Activated T-cell treated with anti-CD3 and anti-CD28 coated beads, Interleukin-2, amount 50 U/mL, for 48 hours (primary cell): ENCODE measurements at regions not wholly inside any gene's neighbourhood (a gene's known extent, or its start where the extent isn't known, plus 50 kb on each side); places are given as distances from the start of the nearest gene placed in this dataset.

Experiments used
- DNase-seq, 2 experiments: peaks; one replicate each; pipeline ENCODE4 v3.0.0-alpha.2; 2020

DNA sequence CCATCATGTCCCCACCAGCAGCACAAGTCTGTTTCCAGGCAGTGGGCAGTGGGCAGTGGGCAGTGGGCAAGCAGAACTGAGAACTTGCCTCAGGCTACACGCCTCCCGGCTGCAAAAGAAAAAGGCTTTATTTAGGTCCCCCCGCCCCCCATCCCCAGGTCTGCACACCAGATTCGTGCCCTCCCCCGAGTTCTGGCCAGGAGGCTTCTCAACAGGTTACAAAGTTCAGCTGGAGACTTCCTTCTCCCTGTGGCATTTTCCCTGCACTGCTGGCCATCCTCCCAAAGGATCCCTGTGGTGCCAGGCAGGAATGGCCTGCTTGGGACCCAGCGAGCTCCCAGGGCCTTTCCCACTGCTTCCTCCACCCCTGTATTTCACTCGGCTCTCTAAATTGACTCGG lies 97.0 kb upstream of the TRIM2 start:
- no peak for DNase-seq

GRCh38 chr4:153109296-153109849 lies 94.9 kb upstream of the TRIM2 start:
- DNase-seq, result no peak

DNA sequence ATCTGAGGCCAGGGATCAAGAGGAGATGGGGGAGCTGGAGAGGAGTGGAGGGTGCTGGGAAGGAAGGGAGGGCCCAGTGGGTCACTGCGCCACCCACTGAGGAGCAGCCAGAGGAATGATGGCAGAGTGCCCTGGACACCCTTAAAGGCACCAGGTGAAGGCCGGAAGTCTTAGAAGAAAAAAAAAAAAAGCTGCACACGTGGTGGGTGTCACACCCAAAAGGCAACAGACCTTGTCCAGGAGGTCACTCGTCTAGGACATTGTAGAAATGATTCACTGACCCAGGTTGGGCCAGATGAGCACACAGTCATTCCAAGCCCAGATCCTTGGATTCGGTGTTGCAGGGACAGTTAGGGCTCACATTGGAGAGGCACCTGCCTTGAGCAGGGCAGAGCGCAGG lies 93.5 kb upstream of the TRIM2 start:
- DNase-seq, result peak in 1 of 2 experiments; percentile 7

DNA sequence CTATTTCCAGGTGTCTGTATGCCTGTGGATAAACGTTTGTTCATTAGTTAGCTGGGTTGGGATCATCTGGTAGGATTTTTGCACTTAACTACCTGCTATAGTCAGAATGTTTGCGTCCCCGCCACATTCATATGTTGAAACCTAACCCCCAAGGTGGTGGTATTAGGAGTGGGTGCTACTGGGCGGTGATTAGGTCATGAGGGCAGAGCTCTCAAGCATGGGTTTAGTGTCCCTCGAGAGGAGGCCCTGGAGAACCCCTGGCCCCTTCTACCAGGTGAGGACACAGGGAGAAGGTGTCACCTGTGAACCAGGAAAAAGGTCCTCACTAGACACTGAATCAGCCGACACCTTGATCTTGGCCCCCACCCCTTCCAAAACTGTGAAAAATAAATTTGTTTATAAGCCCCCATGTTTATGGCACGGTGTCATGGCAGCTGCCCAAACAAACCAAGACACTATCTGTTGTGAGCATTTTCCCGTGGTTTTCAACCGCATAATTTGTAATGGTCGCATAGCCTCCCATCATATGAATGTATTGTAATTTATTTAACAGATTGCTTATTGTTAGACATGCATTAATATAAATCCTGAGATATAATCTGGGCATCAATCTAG lies 92.7 kb upstream of the TRIM2 start:
- peak in 1 of 2 experiments; percentile 14 for DNase-seq

DNA sequence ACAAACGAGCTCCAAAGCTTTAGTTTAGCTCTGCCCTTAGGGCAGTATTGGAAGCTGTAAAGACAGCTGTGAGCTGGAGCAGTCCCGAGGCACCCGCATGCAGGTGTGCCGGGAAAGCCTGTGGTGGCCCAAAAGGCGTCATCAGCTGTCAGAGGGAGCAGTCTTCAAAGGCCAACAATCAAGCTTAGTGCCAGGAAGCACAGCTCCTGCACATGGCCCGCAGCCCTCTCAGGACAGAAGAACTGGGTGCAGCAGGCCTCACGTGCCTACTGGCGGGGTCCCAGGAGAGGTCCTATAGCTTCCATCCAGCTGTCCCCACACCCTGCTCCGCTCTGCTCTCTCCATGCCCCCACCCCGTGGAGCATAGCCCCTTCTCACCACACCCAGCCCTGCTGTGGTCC lies 92.2 kb upstream of the TRIM2 start:
- DNase-seq, result peak; percentile 48 to 56

DNA sequence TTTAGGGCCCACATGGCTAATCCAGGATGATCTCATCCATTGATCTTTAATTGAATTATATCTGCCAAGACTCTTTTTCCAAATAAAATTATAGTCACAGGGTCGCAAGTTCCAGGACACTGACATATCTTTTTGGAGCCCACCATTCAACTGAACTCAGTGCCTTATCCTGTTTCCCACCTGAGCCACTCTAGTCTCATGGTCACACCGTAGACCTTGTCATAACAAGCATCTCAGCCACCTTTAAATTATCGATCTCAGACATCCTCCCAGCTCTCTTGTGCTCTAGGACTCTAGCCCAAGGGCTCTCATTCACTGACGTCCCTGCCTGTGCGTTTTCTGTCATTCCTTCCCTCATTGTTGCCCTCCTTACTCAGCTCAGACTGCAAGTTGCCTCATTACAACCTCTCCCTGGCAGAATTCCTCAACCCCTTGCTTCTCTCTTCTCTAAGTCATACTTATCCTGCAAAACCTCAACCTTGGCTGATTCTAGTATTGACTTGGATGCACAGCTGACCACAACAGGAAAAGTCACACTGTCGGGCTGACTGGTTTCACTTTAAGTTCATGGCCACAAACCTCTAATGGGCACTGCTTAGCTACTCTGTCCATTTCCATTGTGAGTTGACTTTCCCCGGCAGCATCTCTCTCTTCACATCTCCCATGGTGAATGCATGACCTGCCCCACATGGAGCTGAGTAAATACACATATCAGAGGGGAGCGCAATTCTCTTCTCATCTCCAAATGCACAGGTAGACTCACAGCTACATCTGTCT lies 91.0 kb upstream of the TRIM2 start:
- DNase-seq, result peak in 1 of 2 experiments; percentile 42

DNA sequence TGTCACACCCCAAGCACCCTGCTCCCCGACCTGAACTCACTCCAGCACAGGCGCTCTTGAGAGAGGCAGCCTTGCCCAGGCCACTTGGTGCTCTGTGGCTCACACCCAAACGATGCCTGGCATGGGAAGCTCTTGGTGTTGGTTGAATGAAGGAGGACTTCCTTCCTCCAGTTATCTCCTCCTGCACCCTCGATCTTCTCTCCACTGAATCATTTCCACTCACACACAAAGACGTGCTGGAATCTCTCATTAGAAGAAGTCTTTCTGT lies 90.5 kb upstream of the TRIM2 start:
- DNase-seq, result no peak

GRCh38 chr4:153114771-153115321 lies 89.4 kb upstream of the TRIM2 start:
- DNase-seq, result peak; percentile 64 to 67

DNA sequence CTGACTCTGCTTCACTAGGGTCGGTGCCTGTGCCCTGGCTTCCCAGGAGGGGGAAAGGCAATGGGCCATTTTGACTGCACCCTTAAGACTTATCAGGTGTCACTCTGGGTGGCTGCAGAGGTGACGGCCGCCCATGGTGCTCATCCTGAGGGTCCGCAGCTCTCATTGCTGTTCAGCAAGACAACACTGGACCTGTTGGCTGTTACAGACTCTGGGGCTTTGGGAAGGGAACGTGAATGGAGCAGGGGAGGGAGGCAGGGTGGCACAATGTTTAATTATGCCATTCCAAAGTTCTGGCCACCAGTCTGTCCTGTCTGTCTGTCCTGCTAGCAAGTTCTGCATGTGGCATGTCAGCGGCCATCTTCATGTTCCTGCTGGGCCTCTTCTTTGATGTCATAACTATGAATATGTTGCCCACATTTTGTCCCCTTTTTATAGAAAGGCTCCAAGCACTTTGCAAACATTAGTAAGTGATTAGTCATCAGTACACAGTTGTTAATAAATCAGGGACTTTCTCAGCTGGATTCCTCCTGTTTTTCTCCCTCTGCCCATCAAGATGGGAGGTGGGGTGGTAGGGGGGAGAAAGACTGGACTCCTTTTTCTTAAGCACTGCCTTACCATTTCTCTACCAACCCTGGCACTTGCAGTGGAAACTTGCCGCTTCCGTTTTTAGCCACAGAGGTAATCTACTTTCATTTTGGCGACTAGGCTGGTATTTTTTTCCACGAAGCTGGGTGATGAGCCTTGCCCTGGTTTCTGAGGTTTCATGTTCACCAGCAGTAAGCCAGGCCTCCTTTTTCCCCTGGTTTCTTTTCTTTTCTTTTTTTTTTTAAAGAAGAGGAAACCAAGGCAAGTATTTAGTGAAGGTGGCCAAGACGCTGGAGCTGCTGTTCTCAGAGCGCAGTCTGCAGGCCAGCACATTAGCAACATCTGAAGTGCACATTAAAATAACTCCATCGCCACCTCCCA lies 88.6 kb upstream of the TRIM2 start:
- peak; percentile 79 to 81 for DNase-seq

- DNase-seq, result no peak
Observed at GRCh38 chr4:153116291-153116680, 88.0 kb upstream of the TRIM2 start.

DNA sequence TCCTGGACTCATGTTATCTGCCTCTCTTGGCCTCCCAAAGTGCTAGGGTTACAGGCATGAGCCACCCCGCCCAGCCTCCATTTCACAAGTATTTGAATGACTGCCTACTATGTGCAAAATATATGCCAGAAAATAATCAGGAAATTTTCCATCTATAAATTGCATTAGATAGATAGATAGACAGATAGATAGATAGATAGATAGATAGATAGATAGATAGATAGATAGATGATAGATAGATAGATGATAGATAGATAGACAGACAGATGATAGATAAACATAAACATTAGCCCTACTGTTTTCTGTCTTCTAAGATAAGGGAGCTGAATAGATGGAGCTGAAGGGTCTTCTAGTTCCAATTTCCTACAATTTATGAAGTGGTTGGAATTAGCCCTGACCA lies 87.4 kb upstream of the TRIM2 start:
- DNase-seq, result no peak

- DNase-seq, result peak in 1 of 2 experiments; percentile 4
Observed at GRCh38 chr4:153117554-153117953, 86.7 kb upstream of the TRIM2 start.

DNA sequence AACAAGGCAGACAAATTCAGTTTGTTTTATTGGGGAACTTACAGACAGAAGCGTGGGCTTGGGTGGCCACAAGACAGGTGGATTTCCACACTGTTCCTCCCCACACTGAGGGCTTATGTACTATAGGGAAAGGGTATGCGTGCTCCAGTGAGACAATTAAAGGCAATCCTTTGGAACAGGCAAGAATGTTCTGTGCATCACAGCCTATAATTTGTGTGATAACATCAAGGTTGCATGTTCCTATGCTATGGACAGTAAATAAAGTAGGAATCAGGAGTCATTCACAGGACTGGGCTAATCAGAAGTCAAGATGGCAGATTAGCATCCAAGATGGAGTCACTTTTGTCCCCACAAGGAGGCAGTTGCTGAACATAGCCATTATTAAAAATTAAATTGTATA lies 84.6 kb upstream of the TRIM2 start:
- peak in 1 of 2 experiments; percentile 5 for DNase-seq

- no peak for DNase-seq
Observed at GRCh38 chr4:153120235-153120634, 84.0 kb upstream of the TRIM2 start.

DNA sequence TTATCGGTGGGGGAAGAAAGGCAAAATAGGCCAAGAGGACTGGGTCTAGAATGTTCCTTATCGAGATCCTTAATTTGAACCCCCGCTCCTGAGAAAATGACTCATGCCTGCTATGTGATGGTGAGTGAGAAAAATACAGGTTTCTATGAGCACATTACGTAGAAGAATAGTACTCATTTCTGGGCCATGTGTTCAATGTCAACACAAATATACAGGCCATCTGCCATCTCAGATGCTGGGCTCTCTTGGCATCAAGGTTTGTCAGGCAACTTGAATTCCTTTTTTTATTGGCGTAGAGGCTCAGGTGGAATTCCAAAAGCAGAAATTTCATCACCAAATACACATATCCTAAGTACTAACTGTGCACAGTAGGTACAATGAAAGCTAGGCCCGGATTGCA lies 81.4 kb upstream of the TRIM2 start:
- DNase-seq, result no peak

DNA sequence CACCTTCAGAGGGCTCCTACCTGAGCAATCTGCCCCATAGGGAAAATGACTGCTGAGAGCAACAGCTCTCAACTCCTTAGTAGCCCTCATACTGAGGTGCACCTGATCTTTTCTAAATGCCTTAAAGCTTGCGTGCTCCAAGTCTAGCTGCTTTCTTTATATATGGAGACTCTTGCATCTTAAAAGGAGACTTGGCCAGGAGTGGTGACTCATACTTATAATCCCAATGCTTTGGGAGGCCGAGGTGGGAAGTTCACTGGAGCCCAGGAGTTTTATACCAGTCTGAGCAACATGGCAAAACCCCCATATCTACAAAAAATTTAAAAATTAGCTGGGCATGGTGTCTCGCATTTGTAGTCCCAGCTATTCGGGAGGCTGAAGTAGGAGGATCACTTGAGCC lies 78.1 kb upstream of the TRIM2 start:
- DNase-seq, result no peak

GRCh38 chr4:153127760-153128494 lies 76.3 kb upstream of the TRIM2 start:
- peak; percentile 86 to 87 for DNase-seq

- DNase-seq, result no peak
Observed at GRCh38 chr4:153131596-153131995, 72.6 kb upstream of the TRIM2 start.

GRCh38 chr4:153137159-153137558 lies 67.1 kb upstream of the TRIM2 start:
- no peak for DNase-seq

- no peak for DNase-seq
Observed at GRCh38 chr4:153137677-153138630, 66.3 kb upstream of the TRIM2 start.

DNA sequence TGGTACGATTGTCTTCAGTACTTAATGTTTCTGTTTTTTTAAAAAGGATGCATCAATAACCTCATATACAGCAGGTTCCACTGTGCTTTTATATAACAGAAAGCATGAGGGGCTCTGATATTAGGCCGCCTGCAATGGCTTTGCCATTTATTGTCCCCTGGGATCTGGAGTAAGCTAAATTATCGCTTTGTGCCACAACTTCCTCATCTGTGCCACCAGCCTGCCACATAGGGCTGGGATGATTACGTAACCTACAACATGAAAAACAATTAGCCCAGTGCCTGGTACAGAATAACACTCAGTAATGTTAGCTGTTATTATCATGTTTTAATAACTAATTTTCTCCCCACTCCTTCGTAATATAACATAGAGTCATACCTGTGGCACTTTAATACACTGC lies 65.5 kb upstream of the TRIM2 start:
- no peak for DNase-seq
